ENCODE measurements at regions not wholly inside any gene's neighbourhood (a gene's known extent, or its start where the extent isn't known, plus 50 kb on each side); places are given as distances from the start of the nearest gene placed in this dataset.

DNA sequence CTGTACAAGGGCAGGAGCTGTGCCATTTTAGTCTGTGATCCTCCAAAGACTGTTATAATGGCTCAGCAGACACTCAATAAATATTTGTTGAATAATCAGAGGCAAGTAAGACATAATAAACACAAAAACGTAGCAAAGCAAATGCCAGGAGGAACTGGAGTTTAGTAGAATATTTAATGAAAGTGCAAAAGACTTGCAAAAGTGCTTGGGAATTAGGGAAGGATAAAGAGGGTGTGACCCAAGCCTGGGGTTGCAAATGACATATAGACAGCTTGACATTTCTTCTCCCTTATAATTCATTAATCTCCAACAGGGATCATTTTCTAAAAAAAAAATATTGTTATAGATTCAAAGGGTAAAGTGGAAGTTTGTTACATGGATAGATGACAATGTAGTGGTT is 212.7 kb upstream of the PGR start:
- TF ChIP-seq, protein P1, sequence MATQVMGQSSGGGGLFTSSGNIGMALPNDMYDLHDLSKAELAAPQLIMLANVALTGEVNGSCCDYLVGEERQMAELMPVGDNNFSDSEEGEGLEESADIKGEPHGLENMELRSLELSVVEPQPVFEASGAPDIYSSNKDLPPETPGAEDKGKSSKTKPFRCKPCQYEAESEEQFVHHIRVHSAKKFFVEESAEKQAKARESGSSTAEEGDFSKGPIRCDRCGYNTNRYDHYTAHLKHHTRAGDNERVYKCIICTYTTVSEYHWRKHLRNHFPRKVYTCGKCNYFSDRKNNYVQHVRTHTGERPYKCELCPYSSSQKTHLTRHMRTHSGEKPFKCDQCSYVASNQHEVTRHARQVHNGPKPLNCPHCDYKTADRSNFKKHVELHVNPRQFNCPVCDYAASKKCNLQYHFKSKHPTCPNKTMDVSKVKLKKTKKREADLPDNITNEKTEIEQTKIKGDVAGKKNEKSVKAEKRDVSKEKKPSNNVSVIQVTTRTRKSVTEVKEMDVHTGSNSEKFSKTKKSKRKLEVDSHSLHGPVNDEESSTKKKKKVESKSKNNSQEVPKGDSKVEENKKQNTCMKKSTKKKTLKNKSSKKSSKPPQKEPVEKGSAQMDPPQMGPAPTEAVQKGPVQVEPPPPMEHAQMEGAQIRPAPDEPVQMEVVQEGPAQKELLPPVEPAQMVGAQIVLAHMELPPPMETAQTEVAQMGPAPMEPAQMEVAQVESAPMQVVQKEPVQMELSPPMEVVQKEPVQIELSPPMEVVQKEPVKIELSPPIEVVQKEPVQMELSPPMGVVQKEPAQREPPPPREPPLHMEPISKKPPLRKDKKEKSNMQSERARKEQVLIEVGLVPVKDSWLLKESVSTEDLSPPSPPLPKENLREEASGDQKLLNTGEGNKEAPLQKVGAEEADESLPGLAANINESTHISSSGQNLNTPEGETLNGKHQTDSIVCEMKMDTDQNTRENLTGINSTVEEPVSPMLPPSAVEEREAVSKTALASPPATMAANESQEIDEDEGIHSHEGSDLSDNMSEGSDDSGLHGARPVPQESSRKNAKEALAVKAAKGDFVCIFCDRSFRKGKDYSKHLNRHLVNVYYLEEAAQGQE (IDR thresholded peaks at IDR 0.05; ENCODE audit: low read depth) = no peak
- no peak for TF ChIP-seq ZBTB7A (IDR thresholded peaks at IDR 0.05; ENCODE audit: low read depth)
- no peak for TF ChIP-seq EP300 (IDR thresholded peaks at IDR 0.05; ENCODE audit: borderline replicate concordance)
- TF ChIP-seq TCF12 (IDR thresholded peaks at IDR 0.05; ENCODE audit: low read depth) = no peak
- TF ChIP-seq YY1 (IDR thresholded peaks at IDR 0.05; ENCODE audit: low read depth) = no peak
- TF ChIP-seq TEAD4 (IDR thresholded peaks at IDR 0.05) = no peak
- TF ChIP-seq, protein P2, sequence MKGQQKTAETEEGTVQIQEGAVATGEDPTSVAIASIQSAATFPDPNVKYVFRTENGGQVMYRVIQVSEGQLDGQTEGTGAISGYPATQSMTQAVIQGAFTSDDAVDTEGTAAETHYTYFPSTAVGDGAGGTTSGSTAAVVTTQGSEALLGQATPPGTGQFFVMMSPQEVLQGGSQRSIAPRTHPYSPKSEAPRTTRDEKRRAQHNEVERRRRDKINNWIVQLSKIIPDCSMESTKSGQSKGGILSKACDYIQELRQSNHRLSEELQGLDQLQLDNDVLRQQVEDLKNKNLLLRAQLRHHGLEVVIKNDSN (IDR thresholded peaks at IDR 0.05) = no peak
- TF ChIP-seq FOXM1 (IDR thresholded peaks at IDR 0.05; ENCODE audit: borderline replicate concordance, low read depth) = no peak
- no peak for TF ChIP-seq RAD21 (IDR thresholded peaks at IDR 0.05; ENCODE audit: low read depth)
- TF ChIP-seq CEBPB (IDR thresholded peaks at IDR 0.05) = no peak

DNA sequence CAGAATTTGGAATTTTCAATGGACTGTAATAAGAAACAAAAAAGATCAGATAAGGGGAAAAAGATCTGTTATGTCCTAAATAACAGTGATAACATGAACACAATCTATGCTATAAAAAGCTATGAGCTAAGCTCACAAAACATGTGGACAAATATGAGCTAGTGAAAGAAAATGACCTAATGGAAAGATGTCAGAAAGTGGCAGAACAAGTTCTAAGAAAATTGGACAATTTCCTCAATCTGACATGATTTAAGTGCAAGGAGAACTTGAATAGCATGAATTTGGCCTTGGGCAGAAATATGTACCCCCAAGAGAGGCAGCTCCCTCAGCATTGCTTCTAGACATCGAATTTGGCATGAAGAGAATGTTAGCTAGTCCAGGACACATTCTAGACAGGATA is 212.0 kb upstream of the PGR start:
- peak; percentile 37; the same call in 1 of the 2 replicates for TF ChIP-seq CEBPB (IDR thresholded peaks at IDR 0.05)
- peak; percentile 71 for TF ChIP-seq TEAD4 (IDR thresholded peaks at IDR 0.05)
- TF ChIP-seq FOXM1 (IDR thresholded peaks at IDR 0.05; ENCODE audit: borderline replicate concordance, low read depth) = peak; percentile 46; the same call in 1 of the 2 replicates
- no peak for TF ChIP-seq EGR1 (IDR thresholded peaks at IDR 0.05)
- peak; percentile 73 for TF ChIP-seq NFIC (IDR thresholded peaks at IDR 0.05)
- peak; percentile 65; the same call in 1 of the 2 replicates for TF ChIP-seq EP300 (IDR thresholded peaks at IDR 0.05; ENCODE audit: borderline replicate concordance)
- no peak for TF ChIP-seq ZBTB7A (IDR thresholded peaks at IDR 0.05; ENCODE audit: low read depth)
- TF ChIP-seq CREB1 (IDR thresholded peaks at IDR 0.05; ENCODE audit: low read depth) = peak; percentile 50; the same call in 1 of the 2 replicates
- TF ChIP-seq, protein P1 (IDR thresholded peaks at IDR 0.05; ENCODE audit: low read depth) = no peak
- TF ChIP-seq, protein P2 (IDR thresholded peaks at IDR 0.05) = no peak
- TF ChIP-seq TAF1 (IDR thresholded peaks at IDR 0.05; ENCODE audit: low read depth) = no peak
- TF ChIP-seq TCF12 (IDR thresholded peaks at IDR 0.05; ENCODE audit: low read depth) = 0 out of 2 replicates have a peak, but pooled peaks have one; percentile 61
- TF ChIP-seq RAD21 (IDR thresholded peaks at IDR 0.05; ENCODE audit: low read depth) = no peak
- TF ChIP-seq YY1 (IDR thresholded peaks at IDR 0.05; ENCODE audit: low read depth) = no peak
- TF ChIP-seq, protein P3, sequence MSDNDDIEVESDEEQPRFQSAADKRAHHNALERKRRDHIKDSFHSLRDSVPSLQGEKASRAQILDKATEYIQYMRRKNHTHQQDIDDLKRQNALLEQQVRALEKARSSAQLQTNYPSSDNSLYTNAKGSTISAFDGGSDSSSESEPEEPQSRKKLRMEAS (IDR thresholded peaks at IDR 0.05) = peak; percentile 27; the same call in 1 of the 2 replicates

DNA sequence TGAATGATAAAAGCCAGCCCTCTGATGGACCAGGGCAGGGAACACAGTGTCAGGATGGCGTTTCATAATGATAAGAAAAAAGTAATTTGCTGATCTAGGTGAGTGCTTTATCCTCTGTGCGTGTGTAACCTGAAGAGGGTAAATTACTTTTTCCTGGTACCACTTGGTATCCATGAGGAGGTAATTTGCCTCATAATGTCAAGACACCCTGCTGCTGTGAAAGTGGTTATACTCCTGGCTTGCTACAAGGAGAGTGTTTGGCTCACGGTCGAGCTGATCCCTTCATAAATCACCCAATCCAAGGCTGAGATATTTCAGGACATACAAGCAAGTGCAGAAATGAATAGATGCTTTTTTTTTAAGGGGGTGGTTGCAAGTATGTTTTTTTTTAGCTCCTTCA is 207.2 kb upstream of the PGR start:
- no peak for TF ChIP-seq TAF1 (IDR thresholded peaks at IDR 0.05; ENCODE audit: low read depth)
- 0 out of 2 replicates have a peak, but pooled peaks have one; percentile 29 for TF ChIP-seq TEAD4 (IDR thresholded peaks at IDR 0.05)

DNA sequence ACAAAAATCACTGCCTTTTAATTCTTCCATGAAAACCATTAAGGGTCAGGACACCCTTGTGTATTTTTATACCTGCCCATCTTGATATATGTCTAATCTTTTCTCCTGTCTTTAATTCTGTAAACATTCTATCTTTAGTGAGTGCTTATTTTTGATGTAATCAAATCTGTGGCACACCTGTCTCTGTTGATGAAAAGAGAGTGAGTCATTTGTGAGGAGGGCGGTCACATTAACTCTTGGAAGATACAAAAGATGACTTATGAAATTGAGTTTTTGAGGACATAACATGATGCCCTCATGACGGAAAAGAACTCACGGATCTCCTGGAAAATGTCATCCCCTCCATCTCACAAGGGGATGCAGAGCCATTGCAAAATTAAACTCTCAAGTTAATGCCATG is 206.5 kb upstream of the PGR start:
- TF ChIP-seq, protein P2 (IDR thresholded peaks at IDR 0.05) = no peak
- no peak for TF ChIP-seq NFIC (IDR thresholded peaks at IDR 0.05)
- no peak for TF ChIP-seq TEAD4 (IDR thresholded peaks at IDR 0.05)
- no peak for TF ChIP-seq ZBTB7A (IDR thresholded peaks at IDR 0.05; ENCODE audit: low read depth)
- TF ChIP-seq CEBPB (IDR thresholded peaks at IDR 0.05) = no peak
- TF ChIP-seq YY1 (IDR thresholded peaks at IDR 0.05; ENCODE audit: low read depth) = no peak
- TF ChIP-seq EP300 (IDR thresholded peaks at IDR 0.05; ENCODE audit: borderline replicate concordance) = no peak
- no peak for TF ChIP-seq EGR1 (IDR thresholded peaks at IDR 0.05)
- TF ChIP-seq FOXM1 (IDR thresholded peaks at IDR 0.05; ENCODE audit: borderline replicate concordance, low read depth) = no peak
- no peak for TF ChIP-seq RAD21 (IDR thresholded peaks at IDR 0.05; ENCODE audit: low read depth)
- no peak for TF ChIP-seq TAF1 (IDR thresholded peaks at IDR 0.05; ENCODE audit: low read depth)
- TF ChIP-seq, protein P3 (IDR thresholded peaks at IDR 0.05) = no peak
- TF ChIP-seq CREB1 (IDR thresholded peaks at IDR 0.05; ENCODE audit: low read depth) = no peak
- no peak for TF ChIP-seq TCF12 (IDR thresholded peaks at IDR 0.05; ENCODE audit: low read depth)

DNA sequence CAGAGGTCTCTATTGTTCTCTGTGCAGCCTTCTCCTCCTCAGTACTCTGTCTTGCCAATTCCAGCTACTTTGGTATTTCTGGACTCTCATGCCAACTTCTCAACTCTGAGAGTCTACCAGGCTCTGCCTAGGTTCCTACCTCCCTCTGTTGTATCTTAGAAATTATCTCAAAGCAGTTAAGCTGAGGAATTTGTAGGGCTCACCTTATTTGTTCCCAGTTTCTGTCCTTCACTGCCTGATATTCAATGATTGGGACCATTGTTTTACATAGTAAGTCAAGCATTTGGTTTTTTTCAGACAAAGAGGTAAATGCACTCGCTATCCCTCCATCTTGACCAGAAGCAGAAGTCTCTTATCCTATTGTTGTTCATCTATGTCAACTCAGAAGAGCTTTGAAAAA is 205.0 kb upstream of the PGR start:
- TF ChIP-seq TCF12 (IDR thresholded peaks at IDR 0.05; ENCODE audit: low read depth) (no peak), TAF1 (IDR thresholded peaks at IDR 0.05; ENCODE audit: low read depth) (no peak), NFIC (IDR thresholded peaks at IDR 0.05) (no peak), FOXM1 (IDR thresholded peaks at IDR 0.05; ENCODE audit: borderline replicate concordance, low read depth) (no peak)

DNA sequence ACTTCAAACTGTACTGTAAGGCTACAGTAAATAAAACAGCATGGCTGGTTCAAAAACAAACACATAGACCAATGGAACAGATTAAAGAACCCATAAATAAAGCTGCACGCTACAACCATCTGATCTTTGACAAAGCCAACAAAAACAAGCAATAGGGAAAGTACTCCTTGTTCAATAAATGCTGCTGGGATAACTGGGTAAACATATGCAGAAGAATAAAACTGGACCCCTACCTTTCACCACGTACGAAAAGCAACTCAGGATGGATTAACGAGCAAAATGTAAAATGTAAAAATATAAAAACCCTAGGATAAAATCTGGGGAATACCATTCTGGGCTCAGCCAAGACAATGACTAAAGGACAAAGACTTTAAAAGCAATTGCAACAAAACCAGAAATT is 201.8 kb upstream of the PGR start:
- TF ChIP-seq EGR1 (IDR thresholded peaks at IDR 0.05) (no peak), YY1 (IDR thresholded peaks at IDR 0.05; ENCODE audit: low read depth) (no peak), TCF12 (IDR thresholded peaks at IDR 0.05; ENCODE audit: low read depth) (no peak)
- TF ChIP-seq, protein P3 (IDR thresholded peaks at IDR 0.05) = no peak
